ENCODE measurements at regions not wholly inside any gene's neighbourhood (a gene's known extent, or its start where the extent isn't known, plus 50 kb on each side); places are given as distances from the start of the nearest gene placed in this dataset.

DNA sequence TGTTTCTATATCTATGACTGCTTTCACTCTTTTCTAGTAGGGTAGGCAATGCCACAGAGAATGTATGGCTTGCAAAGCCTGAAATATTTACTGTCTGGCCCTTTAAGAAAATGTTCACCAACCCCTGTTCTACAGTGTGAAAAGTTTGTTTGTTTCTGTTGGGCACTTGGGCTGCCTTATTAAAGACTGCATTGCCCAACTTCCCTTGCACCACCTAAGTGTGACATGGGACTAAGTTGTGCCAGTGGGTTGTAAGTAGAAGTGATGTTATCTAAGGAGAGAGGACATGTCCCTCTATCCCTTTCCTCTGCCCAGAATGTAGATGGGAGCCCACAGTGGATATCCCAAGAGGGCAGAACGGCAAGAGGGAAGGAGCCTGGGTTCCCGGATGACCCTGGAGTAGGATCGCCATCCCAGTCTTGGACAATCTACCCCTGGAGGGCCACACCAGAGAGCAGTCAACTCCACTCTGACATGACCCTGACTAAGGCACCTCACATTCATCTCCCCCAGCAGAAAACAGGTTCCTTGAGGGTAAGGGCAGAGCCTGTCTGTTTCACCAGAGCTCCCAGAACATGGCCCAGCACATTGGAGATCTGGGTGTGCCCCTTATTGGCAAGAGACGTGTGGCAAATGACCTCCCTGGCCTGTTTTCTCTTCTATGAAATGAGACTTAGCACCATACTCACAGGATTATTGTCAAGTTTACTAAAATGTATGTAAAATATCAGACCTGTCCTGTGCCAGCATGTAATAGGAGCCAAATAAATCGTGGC is 138.8 kb downstream of the SMAD6 start:
- TF ChIP-seq CTCF (IDR thresholded peaks at IDR 0.05) (no peak), POLR2A (IDR thresholded peaks at IDR 0.05) (no peak)

Measured in body of pancreas (tissue), 4 donors.